SH-SY5Y (cell line): ENCODE measurements at regions not wholly inside any gene's neighbourhood (a gene's known extent, or its start where the extent isn't known, plus 50 kb on each side); places are given as distances from the start of the nearest gene placed in this dataset.

Experiments
- GATA2 ChIP-seq: IDR thresholded peaks from 2 replicates; pipeline ENCODE4 v1.6.1; 2011; ENCODE audit warnings: mild to moderate bottlenecking, low read depth, low read length
- GATA3 ChIP-seq: IDR thresholded peaks from 2 replicates; pipeline ENCODE4 v1.6.1; 2011; ENCODE audit warnings: low read depth, mild to moderate bottlenecking, low read length, moderate library complexity

- TF ChIP-seq GATA2 (no peak), GATA3 (no peak)
Observed at GRCh38 chr15:36481156-36481555, 98.3 kb upstream of the CDIN1 start.
